NT2/D1 (cell line): ENCODE measurements at regions not wholly inside any gene's neighbourhood (a gene's known extent, or its start where the extent isn't known, plus 50 kb on each side); places are given as distances from the start of the nearest gene placed in this dataset.

Source experiments
- SUZ12 ChIP-seq: IDR thresholded peaks from 2 replicates; pipeline ENCODE4 v1.6.1; 2011; ENCODE audit not compliant: insufficient read length, insufficient read depth; ENCODE audit errors: extremely low read depth
- YY1 ChIP-seq: IDR thresholded peaks from 2 replicates; pipeline ENCODE4 v1.6.1; 2011; ENCODE audit not compliant: insufficient read length, insufficient read depth
- ZNF274 ChIP-seq: IDR thresholded peaks from 2 replicates; pipeline ENCODE4 v1.6.1; 2011; ENCODE audit warnings: mild to moderate bottlenecking, low read depth, low read length

- TF ChIP-seq ZNF274: no peak
- TF ChIP-seq SUZ12: no peak
- no peak for TF ChIP-seq YY1
These were observed 257.3 kb upstream of the AKR1E2 start for GRCh38 chr10:4568731-4569130.
